ENCODE measurements at regions not wholly inside any gene's neighbourhood (a gene's known extent, or its start where the extent isn't known, plus 50 kb on each side); places are given as distances from the start of the nearest gene placed in this dataset.

DNA sequence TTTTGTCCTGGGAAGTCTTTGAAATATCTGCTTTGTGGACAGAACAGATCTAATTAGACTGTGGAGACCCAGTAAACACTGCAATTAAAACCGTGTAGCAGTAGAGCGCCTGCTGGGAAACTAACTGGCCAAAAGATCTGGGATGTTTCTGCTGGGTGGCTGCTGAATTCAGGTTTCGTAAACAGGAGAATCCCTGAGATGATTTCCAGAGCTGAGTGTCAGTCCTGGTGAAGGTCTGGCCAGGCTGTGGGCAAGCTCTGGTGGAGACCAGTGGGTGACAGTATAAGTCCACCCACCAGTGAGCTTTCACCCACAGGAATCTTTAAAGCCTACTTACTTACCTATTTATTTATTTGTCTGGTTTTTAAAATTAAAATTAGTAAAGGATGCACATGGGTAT lies 257.2 kb downstream of the IRF8 start:
- no peak for DNase-seq (ENCODE audit: low spot score)

DNA sequence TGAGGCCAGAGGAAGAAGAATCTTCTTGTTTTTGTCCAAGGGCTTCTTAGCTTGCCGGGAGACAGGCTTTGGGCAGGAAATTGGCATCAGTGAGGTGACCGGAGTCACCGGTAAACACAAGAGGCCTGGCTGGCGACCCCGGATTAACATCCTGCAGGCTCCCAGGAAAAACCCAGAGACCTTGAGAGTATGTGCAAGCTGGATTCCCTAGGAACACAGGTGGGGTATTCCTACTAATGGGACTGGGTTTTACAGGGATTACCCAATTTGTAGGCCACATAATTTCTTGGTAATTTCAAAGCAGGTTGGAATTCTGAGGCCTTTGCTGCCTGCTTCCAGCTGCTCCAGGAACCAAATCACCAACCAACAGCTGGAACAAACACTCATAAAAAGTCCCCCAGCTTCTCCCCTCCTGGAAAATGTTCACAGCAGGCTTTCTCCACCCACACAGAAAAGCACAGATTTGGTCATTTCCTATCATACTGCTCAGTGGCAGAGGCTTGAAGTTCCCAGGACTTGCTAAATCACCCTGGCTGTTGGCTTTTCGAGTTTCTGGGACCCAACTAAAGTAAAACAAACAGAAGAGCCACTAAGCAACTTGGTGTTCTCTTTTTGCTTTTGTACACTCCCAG lies 258.8 kb downstream of the IRF8 start:
- no peak for DNase-seq (ENCODE audit: low spot score)

DNA sequence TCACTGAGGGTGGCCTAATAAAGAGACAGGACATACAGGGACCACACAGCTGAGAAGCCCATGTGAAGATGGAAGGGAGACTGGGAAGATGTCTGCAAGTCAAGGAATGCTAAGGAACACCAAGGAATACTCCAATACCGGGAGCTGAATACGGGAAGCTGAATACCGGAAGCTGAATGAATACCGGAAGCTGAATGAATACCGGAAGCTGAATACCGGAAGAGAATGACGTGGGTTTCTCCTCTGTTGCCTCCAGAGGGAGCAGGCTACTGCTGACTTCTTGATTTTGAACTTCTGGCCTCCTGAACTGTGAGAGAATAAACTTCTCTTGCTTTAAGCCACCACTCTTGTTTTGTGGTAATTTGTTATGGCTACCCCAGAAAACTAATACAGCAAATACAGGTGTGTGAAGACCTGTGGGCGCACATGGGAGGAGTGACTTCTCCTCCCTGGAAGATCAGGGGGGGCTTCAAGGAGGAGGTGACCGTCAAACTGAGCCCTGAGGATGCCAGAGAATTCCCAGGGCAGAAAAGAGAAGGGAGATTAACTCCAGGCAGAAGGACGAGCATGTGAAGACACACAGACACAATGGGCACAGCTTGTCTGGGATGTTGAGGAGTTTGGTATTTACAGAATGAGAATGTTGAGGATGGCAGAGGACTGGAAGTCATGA lies 259.9 kb downstream of the IRF8 start:
- no peak for DNase-seq (ENCODE audit: low spot score)

DNA sequence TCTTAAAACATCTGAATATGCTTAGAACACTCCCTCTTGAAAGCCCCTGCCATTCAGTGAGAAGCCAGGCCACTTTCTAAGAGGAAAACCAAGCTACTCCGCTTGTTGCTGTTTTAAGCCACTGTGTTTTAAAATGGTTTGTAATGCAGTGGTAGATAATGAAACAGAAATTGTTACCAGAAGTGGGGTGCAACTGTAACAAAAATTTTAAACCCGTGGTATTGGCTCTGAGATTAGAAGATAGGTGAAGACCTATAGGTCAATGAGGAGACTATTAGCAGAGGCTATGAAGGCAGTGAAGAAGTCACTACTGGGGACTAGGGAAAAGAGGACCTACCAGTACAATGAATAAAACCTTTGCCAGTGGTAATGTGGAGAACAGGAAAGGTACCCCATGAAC lies 266.5 kb downstream of the IRF8 start:
- no peak for DNase-seq (ENCODE audit: low spot score)

DNA sequence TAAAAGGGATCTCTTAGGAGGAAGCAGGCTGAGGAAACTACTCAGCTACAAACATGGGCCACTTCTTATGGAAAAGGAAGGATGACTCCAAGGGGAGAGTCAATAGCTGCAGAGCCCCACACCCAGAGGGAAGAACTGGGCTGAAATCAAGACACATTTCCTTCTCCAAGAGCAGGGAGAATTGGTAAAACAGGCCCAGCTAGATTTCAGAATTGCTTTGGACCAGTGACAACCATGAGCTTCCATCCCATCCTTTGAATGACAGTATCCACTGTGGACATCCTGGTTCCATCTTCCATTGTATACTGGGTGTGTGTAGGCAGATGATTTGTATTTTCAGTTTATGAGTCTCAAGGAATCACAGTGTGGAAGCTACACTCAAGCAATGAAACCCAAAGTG lies 267.5 kb downstream of the IRF8 start:
- no peak for DNase-seq (ENCODE audit: low spot score)

DNA sequence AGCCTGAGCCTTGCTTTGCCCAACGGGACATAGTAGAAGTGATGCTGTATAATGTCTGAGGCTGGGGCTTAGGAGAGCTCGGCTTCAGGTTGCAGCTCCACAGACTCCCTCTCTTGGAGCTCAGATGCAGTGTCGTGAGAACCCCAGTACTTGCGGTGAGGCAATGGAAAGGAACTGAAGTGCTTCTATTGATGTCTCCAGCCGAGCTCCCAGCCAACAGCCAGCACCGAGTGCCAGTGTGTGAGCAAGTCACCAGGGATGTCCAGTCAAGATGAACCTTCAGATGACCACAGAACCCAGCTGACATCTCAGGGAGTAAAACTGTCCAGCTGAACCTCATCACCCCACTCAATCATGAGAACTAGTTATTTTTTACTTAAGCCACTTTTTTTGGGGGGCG lies 268.1 kb downstream of the IRF8 start:
- no peak for DNase-seq (ENCODE audit: low spot score)

DNA sequence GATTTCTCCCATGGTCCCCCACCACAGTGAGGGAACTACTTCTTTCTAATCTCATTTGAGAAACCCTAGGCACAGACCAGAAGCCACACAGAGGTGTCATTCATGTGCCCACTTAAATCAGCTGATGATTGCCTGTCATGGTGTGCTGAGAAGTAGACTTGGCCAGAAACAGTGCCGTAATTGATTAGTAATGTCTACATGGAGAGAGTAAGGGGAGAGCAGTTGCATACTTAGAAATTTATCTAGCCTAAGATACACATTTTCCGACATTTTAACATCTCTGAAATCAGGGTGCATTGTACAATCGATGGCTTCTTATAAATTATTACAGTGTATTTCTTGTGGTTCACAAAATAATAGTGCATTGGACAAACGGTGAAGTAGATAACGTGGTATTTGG lies 271.8 kb downstream of the IRF8 start:
- DNase-seq (ENCODE audit: low spot score), result no peak

DNA sequence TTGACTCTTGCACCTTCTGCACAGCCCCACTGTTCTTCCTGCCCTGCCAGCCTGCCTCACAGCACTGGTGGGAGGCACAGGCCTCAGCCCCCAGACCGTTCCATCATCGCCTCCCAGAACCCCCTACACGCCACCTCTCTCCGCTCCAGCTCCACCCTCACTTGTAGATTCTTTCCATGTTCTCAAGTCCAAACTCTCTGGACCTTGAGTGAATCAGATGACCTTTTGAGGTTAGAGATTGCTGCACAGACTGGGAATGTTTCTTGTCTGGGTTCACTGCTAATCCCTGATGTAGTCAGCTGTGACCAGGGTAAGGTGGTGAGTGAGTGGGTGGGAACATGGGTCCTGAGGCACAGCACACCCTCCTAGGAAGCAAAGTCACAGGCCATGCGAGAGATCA lies 272.4 kb downstream of the IRF8 start:
- peak; percentile 71 for DNase-seq (ENCODE audit: low spot score)

DNA sequence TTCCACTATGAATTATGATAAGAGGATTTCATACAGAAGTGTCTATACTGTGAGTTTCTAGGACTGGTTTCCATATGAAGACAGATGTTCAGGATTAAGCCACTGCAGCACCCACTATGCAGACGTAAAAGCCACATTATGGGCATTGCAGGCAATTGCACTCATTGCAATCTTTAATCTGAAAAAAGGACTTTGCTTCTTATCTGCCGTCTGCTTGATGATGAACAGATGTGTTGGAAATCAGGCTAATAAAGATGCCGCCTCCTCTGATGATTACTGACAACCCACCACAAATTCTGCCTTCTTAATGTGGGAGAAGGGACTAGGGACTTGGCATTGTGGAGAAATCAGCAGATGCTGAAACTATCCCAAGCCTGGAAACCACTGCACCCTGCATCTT lies 276.9 kb downstream of the IRF8 start:
- no peak for DNase-seq (ENCODE audit: low spot score)

DNA sequence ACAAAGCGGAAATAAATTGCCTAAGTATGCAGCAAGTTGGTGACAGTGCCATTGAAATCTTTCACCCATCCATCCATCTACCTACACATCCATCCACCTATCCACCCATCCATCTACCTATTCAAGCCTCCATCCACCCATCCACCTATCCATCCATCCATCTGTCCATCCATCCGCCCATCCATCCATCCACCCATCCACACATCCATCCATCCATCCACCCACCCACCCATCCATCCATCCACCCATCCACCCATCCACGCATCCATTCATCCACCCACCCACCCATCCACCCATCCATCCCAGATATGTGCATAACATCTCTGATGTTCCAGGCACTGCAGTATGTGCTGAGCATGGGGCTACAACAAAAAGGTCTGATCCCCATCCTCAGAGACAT lies 277.5 kb downstream of the IRF8 start:
- no peak for DNase-seq (ENCODE audit: low spot score)

DNA sequence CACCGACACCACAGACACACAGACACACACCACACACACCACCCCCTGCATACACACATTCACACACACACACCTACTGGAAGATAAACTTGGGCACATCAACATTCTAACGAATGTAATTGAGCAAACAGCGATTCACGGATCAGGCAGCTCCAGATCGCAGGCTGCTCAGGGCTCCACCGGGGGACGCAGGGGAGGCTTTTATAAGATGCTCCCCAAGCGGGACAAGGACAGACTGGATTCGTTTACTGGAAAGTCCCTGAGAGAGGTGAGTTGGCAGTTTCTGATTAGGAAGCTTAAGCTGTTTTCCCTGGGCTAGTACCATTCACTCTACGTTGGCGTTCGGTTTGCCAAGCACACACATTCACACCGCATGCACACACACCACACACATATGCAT lies 281.3 kb downstream of the IRF8 start:
- no peak for DNase-seq (ENCODE audit: low spot score)

DNA sequence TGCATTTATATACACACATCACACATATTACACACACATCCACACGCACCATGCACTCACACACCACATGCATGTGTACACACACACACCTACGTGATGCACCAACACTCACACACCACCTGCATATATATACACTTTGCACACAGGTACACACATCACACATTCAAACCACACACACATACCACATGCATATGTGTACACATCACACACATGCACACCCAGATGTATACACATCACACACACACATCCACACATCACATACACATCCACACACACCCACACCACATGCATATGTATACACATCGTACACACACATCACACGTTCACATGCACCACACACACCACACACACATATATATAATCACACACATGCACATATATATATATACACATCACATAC lies 281.8 kb downstream of the IRF8 start:
- DNase-seq (ENCODE audit: low spot score), result no peak

DNA sequence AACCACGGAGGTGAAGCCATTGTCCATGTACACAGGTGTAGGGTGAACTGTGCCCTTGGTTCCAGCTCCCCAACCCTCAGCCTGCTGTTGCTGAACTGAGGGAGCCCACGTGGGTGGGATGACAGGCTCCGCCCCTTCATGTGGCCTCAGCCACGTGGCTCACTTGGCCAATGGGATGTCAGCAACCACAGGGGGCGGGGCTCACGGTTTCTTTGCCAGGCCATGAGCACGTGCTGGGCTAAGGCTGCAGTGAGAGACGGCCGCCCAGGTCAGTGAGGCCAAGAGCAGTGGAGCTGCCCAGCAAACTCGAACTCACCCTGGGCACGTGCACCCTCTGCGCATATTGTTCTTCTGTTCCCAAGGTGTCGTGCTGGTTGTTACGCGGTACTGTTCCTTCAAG lies 282.6 kb downstream of the IRF8 start:
- DNase-seq (ENCODE audit: low spot score), result no peak

DNA sequence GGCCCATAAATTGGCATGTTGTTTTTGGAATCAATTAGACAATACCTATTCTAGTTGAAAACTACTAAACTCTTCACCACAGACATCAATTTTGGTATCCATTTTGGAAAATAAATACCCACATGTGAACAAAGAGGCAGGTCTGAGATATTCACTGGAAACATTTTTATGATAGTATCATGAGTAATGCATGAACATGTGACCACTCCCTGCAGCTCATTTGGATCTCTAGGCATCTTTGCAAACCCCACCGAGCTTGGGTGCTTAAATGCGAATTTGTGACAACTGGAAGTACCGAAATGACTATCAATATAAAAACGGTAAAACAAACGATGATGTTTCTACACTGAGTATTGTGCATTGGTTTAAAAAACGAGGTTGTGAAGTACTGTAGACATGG lies 285.2 kb downstream of the IRF8 start:
- DNase-seq (ENCODE audit: low spot score), result no peak

DNA sequence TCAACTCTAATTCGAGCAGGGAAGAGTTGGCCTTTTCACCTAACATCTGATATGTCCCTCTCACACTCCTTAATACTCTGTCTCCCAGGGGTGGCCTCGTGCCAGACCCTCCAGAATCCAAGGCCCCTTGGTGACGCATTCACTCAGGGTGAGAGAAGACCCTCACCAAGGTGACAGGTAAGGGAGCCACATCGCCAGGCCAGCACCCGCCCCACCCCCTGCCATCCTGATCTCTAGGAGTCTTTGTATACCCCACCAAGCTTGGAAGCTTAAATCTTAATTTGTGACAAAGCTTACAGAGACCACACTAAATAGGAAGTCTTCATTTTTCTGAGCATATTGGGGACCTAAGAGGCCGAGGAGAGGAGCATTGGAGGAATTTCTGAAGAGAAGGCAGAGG lies 286.1 kb downstream of the IRF8 start:
- DNase-seq (ENCODE audit: low spot score), result no peak

DNA sequence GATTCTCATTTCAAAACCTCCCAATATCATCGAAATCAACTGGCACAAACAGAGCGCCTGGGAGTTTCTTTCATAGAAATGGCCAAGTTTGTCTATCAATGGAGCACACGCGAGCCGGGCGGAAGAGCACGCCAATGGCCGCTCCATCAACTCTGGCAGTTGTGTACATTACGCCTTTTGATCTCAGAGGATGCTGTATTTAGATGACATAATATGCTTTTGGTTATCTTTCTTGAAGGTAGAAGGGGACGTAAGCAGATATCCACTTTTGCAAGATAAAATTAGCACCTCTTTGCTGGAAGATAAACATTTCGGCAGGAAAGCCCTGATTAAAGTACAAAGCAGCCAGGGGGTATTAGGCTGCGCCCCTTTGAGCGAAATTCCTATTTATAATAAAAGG lies 287.4 kb downstream of the IRF8 start:
- DNase-seq (ENCODE audit: low spot score), result no peak

DNA sequence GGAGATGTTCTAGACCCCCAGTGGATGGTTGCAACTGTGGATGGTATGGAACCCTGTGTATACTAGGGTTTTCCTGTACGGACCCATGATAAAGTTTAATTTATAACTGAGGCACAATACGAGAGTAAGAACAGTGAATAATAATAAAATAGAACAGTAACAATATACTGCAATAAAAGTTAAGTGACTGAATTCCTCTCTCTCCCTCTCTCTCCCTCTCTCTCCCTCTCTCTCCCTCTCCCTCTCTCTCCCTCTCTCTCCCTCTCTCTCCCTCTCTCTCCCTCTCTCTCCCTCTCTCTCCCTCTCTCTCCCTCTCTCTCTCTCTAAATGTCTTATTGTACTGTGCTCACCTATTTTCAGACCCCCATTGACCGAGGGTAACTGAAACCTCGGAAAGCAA lies 291.0 kb downstream of the IRF8 start:
- DNase-seq (ENCODE audit: low spot score), result no peak

DNA sequence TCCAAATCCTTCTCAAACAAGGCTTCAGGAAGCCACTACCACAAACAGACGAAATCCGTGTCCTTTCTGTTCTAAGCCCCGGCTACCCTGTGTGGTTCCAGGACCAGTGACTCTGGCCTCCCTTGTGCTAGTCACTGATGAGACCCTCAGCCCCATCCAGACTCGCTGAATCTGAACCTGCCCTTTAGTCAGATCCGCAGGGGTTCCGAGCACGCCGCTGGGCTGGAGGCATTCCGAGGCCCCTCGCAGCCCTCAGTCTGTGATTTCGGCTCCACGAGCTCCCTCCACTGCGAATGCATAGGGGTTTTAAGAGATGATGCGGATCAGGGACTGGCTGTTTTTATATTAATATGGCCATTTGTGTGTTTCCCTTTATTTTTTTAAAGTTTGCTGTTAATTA lies 292.7 kb downstream of the IRF8 start:
- no peak for DNase-seq (ENCODE audit: low spot score)

DNA sequence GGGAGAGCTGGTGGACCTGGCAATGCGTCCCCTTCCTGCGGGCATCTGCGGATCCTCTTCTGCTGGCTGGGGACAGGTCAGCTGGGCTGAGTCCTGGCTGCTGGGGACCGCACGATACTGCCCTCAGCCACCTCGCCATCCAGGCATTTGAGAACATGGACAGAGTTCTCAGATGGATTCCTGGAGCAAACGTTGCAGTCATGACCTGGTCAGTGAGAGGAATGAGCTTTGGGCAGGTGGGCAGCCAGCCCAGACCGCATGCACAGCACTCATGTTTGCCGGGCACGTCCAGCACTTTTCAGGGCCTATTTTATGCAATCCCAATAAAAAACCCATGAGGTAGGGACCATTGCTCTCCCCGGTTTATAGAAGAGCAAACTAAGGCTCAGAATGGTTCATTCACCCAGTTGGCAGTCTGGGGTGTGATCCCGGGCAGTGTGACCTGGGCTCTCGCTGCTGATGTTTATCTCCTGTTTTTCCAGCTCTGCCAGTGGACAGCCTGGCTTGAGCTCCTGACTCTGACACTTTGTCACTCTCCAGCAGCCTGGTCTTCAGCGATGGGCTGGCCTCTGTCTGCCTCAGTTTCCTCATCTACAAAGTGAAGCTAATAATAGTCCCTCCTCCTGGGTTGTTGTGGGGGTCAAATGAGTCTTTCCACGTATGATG lies 294.7 kb downstream of the IRF8 start:
- no peak for DNase-seq (ENCODE audit: low spot score)

DNA sequence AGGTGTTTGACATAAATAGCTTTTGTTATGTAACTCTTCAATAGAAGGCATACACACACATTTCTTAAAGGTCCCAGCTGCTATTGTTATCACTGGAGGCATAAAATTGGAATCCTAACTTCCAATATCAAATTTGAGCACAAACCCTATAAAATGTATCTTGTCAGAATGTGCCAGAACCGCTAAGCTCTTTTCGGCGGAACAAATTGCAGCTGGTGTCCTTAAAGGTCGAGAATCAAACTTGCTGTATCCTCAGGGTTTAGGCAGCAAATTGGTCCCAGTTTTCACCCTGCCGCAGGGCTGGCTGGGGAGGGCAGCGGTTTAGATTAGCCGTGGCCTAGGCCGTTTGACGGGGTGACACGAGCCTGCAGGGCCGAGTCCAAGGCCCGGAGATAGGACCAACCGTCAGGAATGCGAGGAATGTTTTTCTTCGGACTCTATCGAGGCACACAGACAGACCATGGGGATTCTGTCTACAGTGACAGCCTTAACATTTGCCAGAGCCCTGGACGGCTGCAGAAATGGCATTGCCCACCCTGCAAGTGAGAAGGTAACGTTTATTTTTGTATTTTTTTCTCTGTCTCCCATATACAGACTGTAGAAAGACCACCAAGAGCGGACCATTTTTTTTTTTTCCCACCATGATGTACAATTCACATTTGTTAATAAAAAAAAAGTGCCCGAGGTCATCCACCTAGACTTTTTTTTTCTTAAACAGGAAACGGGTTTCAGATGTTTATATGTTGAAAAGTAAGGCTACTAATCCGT lies 297.1 kb downstream of the IRF8 start:
- no peak for DNase-seq (ENCODE audit: low spot score)

DNA sequence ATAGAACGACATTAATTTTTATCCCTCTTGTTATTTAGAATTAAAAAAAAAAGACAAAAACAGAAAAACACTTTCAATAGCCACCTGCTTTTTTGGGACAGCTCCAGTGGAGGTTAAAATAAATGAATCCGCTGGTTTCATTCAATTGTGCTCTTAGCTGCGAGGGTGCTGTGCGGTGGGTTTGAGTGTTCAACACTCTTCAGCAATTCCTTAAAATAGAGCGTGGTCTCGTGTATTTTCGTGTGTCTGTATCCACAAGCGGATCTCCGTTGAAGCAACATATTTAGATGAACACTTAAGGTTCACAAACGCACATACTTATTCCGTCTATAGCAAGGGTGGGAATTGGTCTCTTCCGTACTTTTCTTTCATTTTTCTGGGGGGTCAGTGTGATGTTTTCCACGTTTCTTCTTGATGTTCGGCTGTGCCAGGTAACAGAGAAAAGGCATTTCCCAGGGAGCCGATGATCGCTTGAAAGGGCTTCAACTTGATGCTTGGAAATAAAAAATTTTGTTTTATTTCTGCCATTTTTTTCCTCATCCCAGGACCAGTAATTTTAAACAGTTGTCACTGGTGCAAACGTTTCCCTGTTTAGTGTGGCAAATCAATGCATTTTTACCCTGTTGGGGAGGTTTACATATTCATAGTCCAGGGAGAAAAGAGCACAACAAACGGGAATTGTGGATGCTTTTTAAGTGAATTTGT lies 297.9 kb downstream of the IRF8 start:
- DNase-seq (ENCODE audit: low spot score), result no peak
